ENCODE measurements at regions not wholly inside any gene's neighbourhood (a gene's known extent, or its start where the extent isn't known, plus 50 kb on each side); places are given as distances from the start of the nearest gene placed in this dataset.
A peak's percentile ranks its signal among the peaks of the same experiment; 100 is the strongest.

GRCh38 chr2:42931146-42931817 lies 138.9 kb upstream of the HAAO start:
- no peak for DNase-seq (ENCODE audit: low spot score)

DNA sequence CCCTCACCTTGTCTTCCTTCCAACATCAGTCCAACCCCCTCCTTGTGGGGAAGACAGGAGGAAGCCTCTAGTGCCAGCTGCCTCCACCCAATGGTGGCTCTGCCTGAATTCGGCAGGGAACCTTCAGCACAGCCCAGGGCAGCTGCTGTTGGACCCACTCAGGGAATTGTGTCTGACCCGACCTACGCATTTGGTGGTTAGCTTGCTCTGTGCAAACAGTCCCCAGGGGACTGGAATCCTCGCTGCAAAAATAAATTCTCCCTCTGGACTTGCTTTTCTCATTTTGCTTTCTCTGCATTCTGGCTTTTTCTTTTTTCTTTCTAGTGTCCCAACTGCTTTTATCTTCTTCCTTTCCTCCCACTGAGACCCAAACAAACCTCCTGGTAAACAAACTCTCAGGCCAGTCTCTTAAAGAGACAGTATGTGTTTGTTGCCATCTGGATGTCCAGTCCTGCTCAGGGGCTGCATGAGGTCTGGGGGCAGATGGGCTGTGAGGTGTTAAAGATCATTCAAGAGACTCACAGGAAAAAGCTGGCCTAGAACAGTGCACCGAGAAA lies 137.7 kb upstream of the HAAO start:
- DNase-seq (ENCODE audit: low spot score) = no peak

- DNase-seq (ENCODE audit: low spot score) = no peak
These were observed 137.2 kb upstream of the HAAO start for GRCh38 chr2:42929546-42930024.

- DNase-seq (ENCODE audit: low spot score) = peak; percentile 19
These were observed 136.5 kb upstream of the HAAO start for GRCh38 chr2:42928692-42929545.

DNA sequence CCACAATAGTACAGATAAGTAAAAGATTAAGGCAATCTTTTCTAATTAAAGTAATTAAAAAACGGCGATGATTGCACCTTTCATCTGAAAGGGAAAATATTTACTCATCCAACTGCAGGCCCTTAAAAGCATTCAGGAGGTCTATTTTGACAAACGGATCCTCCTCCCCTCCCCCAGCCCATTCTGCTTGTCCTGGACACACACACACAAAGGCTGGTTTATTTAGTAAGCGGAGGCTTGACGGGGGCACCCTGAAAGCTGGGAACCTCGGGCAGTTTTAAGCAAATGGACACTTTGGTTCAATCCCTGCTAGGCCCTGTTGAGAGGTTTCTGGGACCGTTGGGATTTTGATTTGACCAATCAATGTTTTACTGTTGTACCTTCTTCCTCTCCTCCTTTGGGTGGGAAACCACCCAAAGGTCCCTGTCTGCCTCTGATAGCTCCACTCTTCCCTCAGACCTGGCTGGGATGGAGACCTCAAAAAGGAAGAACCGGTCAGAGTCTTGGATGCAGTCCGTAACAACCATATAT lies 135.8 kb upstream of the HAAO start:
- DNase-seq (ENCODE audit: low spot score) = no peak

GRCh38 chr2:42927334-42928160 lies 135.2 kb upstream of the HAAO start:
- peak; percentile 12 for DNase-seq (ENCODE audit: low spot score)

GRCh38 chr2:42926434-42927333 lies 134.3 kb upstream of the HAAO start:
- no peak for DNase-seq (ENCODE audit: low spot score)

DNA sequence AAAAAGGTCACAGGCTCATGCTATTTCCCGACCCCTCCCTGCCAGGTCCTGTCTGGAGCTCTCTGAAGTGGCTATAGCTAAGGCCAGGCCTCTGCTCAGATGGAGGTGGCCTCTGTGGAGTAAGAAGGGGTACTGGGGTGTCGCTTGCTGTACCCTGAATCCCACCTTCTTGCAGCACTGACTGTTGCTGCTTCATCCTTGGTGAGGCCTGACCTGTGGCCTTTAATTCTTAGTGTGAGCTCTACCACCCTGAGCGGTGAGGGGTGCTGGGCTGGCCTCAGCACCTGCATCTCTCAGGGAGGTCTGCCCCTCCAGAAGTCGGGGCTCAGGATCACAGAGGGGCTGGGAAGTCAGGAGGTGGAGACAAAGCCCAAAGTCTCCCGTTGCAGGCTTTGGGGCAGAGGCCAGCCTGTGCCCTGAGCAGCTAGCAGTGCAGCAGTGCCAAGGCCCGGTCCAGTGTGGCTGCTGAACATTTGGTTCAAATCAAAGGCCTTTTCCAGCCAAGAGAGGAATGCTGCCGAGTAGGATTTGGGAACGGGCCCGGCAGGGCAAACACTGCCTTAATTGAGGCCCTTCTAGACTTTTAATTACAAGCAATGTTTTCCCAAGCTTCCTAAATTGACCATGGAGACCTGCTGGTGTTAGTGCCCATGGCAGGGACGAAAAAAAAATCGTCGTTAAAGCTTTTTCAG lies 133.5 kb upstream of the HAAO start:
- no peak for DNase-seq (ENCODE audit: low spot score)

- no peak for DNase-seq (ENCODE audit: low spot score)
These were observed 132.1 kb upstream of the HAAO start for GRCh38 chr2:42924418-42924886.

DNA sequence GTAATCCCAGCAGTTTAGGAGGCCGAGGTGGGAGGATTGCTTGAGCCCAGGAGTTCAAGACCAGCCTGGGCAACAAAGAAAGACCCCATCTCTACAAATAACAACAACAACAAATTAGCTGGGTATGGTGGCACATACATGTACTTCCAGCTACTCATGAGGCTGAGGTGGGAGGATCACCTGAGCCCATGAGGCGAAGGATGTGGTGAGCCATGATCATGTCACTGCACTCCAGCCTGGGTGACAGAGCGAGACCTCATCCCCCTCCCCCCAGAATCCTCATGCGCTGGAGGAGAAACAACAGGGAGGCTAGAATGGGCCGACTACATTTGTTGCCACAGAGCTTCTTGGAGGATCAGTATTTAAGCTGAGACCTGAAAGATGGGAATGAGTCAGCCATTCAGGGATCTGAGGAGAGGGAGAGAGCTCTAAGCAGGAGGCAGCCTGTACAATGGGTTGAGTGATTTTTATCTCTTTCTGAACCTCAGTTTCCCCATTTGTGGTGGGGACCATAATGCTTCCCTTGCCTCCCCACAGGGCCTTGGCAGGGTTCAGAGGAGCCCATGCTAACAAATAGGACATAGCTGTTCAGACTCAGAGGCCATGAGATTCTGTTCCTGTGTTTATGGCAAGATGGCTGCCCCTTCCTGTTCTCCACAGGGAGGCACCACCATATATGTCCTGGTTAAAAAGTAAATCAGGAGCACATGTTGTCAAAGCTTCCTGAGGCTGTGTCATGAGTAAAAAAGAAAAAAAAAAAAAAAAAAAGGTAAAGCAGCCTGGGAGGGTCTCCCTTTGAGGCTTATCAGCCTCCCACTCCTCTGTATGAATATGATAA lies 131.4 kb upstream of the HAAO start:
- DNase-seq (ENCODE audit: low spot score) = no peak

DNA sequence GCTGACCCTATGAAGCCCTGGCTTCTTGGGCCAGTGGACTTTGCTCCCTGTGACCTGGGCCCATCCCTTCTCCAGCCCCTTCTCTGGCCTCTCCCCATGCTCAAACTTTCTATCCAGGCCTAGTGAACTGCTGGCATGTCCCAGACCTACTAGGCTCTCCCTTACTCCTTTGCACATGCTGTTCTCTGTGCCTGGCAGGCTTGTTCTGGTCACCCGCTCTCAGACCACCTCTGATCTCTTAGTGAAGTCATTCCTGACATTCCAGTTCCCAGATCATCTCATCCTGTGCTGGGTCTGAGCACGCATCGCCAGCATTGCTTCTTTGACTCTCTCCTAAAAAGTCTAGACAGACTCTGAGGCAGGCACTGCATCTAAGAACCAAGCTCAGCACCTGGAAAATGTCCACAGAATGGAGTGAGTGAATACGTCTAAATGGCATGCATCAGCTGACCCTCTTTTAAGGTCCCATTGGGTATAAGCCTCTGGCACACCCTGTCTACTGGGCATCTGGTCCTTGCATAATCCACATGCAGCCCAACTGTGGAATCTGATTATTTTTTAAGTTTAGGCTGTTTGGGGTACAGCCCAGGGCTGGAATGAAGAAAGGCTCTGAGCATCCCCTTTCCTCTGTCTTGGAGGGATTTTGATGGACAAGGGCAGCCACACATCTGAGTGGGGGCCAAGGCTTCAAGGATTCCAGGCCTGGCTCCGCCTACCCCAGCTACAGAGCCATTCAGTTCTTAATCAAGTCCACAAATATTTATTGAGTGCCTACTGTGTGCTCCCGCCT lies 130.6 kb upstream of the HAAO start:
- no peak for DNase-seq (ENCODE audit: low spot score)

DNA sequence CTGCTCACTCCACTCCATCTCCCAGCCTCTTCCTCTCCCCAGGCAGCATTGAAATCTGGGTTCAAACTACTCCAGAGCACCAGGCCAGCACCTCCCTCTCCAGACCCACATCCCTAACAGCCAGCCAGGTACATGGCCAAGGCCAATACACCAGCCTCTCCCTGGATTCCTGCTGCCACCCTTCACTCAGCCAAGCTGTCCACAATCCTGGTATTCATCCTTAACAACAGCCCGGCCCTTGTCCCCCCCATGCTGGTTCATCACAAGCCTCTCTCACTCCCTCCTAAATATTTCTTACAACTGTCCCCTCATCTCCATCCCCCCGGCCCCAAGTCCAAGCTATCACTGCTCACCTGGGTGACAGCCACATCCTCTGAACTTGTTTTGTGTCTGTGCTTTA lies 129.9 kb upstream of the HAAO start:
- no peak for DNase-seq (ENCODE audit: low spot score)

- DNase-seq (ENCODE audit: low spot score) = no peak
These were observed 129.3 kb upstream of the HAAO start for GRCh38 chr2:42921721-42922120.

DNA sequence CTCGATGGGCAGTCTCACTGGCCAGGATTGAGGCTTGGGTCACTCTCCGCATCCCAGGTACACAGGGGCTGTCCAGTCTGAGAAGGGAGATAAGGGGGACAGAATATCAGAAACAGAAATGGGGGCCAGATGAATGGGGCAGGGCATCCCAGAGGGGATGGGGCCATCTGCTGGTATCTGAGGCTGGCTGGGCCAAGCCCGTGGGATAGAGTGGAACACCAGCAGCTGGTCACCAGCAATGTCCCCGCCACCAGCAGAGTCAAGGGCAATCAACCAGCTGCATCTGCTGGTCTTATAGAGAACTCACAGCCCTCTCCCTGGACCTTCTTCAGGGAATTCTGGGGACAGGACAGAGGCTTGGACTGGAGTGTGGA lies 128.8 kb upstream of the HAAO start:
- DNase-seq (ENCODE audit: low spot score) = no peak

DNA sequence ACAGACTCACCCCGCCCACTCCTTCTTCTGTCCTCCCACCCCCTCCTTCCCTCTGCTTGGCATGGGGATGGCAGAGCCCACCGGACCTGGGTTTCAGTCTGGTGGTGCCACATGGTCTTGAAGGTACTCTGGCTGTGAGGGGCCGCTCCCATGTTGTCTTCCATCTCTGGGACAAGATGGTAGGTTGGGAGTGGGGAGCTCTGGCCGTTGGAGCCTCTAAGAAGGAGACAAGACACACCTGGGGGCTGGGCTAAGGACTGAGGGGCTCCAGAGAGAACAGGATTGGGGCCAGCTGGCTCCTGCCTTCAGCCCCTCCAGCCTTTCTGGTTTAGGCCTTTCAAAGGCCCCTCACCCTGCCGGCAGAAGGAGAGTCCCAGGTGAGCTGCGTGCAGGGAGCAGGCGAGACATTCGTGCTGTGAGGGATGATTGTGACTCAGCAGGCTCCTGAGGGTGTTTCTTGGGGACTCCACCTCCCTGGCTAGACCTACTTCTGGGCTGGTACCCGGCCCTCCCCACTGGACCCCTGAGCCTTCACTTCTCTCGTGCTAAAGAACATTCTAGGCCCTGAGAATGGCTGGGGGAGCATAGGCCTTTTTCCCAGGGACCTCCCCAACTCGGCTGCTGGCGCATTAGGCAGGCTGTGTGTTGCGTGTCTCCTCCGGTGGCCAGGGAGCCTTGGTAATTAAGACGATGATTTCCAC lies 128.2 kb upstream of the HAAO start:
- DNase-seq (ENCODE audit: low spot score) = no peak

DNA sequence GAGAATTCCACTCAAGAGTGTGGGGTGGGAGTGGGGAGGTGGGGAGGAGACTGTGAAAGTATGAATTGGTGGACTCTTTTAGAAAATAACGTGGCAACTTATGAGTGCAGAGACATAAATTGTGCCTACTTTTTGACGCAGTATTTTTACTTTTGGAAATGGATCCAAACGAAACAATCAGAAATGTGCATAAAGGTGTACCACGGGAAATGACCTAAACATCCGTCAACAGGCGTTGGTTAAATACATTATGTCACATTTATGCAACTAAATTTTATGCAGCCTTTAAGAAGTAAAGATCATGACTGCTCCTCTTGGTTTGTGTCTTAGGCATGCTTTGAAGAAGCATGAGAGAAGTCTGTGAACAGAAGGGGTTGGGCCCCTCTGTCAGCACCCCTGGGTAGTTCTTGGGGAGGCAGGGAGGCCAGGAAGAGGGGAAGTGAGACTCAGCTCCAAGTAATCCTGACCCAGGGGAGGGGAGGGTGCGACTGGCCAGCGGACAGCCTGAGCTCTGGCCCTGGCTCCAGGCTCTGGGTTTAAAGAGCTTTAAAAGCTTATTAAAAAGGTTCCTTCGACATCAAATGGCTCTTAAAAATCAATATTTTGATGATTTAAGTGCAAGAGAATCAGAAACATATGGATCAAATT lies 126.4 kb upstream of the HAAO start:
- no peak for DNase-seq (ENCODE audit: low spot score)

DNA sequence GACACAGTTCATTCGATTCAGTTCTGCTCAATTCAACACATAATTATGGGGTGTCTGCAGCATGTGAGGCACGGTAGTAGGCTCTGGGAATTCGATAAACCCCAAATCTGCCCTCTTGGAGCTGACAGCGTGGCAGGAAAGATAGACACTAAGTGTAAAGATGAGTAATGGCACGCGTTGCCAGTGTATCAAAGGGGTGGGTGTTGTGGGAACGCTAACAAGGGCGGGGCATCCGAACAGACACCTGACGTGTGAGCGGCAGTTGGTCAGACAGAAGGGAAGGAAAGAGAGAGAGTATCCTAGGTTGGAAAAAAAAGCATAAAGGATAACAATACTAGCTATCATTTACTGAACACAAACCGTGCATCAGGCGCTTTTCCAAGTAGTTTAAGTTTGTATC lies 125.7 kb upstream of the HAAO start:
- no peak for DNase-seq (ENCODE audit: low spot score)
